NCI-H524 treated with DMSO at 0.1 percent for 48 hours (cell line): ENCODE measurements at regions not wholly inside any gene's neighbourhood (a gene's known extent, or its start where the extent isn't known, plus 50 kb on each side); places are given as distances from the start of the nearest gene placed in this dataset.

Experiments
- DNase-seq: peaks from one replicate; lab custom pipeline; 2025; lab: John Stamatoyannopoulos, UW

DNA sequence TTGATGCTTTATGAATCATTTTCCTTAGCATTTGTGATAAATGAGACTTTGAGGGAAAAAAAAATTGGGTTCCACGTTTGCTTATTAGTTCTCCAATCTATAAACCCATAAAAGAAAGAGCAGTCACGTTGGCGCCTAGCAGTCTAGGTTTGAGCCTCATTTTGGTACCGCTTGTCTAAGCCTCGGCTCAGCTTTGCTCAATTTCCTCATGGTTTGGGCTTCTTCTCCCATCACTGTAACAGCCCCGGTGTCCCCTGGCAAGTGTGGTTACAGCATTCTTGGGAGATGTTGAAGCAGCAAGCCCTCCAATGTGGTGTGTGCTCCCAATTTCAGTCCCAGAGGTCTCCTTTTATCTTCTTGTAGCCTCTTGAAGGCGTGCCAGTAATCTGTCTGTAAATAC, 578.4 kb downstream of the CDK5RAP2 start:
- DNase-seq, result no peak

DNA sequence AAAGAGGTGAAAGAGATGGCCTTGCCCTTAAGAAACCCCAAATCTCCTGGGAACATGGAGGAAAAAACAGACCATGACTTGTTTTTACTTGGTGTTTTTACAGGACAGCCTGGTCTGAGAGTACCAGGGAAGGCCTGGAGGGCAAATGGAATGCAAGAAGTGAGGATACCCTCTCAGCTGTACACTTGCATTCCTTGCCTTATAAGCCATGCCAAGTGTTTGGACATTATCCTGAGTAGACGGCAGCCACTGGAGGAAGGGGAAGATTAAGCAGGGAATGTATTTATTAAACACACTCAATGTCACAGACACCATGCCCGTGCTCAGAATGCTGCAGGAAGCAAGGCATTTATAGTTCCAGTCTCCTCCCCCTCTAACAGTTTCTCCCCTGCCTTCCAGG, 581.4 kb downstream of the CDK5RAP2 start:
- DNase-seq, result no peak

DNA sequence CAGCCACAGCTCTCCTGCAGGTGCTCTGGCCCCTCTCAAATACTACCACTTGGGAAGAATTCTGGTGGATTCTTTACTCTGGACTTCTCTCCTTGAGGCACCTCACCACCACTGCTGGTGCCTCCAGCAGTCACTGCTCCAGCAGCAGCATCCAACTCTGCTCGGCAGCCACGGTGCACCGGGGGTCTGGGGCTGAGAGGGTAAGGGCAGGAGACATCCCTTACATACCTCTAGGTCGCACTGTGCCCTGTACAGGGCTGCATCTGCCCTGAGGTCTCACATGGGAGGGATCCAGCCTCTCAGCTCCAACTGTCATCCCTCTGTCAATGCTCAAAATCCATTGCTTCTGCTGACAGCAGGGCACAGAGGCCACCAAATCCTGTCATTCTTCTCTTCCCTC, 588.2 kb downstream of the CDK5RAP2 start:
- DNase-seq, result no peak

DNA sequence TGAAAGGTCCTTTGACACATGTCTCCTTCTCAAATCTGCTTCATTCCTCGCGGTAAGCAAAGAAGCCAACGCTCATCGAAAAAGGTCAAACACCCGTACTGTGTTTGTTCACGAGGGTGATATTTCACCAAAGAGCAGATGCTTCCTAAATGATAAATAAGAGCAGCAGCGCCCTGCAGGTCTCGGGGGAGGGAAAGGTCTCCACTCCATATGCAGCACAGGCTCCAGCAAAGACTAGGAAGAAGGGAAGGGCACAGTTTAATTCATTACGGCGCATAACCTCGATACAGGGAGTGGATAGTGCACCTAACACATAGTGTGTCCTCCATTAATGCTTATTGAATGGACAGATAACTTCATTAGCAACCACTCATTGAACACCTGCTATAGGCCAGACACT, 593.3 kb downstream of the CDK5RAP2 start:
- no peak for DNase-seq

DNA sequence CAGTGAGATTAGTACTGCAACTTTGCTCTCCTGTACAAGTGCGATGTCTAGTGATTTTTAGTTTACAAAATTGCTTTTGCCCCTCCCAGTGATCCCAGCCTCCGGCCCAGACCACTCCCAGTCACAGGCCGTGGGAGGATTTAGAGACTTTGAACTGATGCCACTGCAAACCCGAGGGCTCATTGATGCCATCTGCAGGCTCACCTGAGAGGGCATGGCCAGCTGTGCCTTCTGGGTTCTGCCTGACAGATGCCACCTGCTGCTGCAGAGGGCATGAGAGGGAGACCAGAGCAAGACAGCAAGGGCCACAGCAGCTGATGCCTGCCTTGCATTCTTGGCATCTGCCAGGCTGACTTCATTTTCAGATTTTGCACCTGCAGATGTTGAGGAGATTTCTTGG, 593.8 kb downstream of the CDK5RAP2 start:
- DNase-seq, result no peak

DNA sequence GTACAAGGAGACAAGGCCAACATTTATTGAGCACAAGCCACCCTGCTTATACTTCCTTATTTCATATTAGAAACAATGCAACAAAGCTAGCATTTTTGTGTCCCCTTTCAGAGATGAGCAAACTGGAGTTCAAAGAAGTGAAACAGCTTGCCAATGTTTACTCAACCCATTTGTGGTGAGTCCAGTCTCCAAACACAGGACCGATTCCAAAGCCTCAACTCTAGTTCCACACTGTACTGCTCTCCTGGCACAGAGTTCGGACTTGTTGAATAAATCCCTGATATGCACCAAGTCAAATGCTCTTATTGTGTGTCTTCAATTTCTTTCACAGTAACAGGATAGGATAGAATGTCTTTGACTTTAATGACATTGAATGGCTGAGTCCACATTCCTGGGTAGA, 604.8 kb upstream of the BRINP1 start:
- DNase-seq, result no peak

DNA sequence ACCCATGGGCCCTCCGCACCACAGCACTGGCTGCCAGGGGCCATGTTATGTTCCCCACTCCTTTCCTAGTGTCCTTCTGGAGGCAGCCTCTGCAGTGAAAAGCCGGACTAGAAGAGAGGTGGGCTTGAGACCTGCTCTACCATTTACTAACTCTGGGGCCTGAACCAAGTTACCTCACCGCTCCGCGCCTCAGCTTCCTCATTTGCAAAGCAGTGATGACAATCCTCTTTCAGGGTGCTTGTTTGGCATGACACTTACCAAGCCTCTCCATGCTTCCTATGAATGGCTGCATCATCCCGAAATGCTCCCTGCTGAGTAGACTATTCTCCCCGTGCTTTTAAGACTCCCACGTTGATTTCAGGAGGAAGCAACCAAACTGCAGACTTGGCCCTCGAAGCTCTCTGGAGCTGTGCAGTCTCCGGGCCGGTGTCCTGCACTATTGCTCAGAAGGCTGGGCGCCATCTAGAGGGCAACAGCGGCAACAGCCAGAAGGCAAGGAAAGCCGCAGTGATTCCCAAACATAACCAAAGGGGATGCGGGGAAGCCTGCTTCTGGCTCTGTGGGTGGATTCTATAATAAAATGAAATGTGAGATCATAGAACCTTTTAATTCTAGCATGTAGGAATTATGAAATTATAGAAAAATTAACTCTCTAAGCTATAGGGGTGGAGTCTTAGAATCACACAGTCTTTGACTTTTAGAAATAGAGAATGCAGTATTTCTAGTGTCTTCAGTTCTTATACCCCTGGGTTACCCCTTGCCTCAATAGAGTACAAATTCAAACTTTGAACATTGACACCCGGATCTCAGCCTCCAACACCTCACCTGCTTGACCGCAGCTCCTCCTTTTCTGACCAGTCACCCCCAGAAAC, 599.8 kb upstream of the BRINP1 start:
- peak; percentile 17 for DNase-seq

DNA sequence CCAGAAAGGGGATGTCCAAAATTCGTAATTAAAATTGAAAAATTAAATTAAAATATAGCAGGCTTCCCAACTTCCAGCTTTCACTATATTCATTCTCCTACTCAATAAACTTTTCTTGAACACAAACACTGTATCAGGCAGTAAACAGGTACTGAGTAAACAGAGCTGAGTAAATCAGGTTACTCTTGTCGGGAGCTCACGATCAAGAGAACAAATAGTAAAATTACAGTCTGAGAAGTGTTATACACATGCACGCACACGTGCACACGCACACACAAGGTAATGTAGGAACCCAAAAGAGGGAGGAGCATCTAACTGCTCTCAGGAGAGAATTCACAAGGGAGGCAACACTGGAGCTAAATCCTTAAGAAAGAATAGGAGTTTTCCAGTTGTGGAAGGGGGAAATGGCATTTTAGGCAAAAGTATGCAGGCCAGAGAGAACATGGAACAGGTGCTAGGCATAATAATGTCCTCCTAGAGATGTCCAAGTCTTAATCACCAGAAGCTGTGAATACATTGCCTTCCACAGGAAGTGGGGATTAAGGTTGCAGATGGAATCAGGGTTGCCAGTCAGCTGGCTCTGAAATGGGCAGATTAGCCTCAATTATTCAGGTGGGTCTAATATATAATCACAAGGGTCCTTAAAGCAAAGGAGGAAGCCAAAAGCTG, 598.8 kb upstream of the BRINP1 start:
- DNase-seq, result peak; percentile 86

DNA sequence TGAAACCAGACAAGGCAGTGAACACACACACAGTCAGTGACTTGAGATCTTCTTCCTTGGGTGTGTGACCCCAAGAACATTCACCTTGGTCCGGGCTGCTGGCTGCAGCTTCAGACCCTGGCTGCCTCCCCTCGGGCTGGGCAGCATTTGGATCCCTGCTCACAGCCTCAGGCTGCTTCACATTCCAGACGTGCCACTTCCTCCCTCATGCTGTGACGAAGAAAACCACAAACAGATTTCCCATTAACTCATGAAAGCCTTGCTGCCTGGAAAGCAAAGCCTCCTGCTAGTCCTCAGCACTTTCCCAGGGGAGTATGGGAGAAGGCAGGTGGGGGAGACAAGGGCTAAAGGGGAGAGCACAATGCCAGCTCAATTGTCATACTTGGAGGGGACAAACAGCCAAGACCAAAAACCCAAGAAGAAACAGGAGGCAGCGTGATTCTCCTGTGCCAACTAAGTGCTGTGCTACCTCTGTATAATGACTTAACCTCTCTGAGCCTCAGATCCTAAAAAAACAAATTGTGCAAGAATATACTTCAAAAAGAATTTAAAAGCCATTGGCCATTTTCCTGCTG, 594.6 kb upstream of the BRINP1 start:
- no peak for DNase-seq

DNA sequence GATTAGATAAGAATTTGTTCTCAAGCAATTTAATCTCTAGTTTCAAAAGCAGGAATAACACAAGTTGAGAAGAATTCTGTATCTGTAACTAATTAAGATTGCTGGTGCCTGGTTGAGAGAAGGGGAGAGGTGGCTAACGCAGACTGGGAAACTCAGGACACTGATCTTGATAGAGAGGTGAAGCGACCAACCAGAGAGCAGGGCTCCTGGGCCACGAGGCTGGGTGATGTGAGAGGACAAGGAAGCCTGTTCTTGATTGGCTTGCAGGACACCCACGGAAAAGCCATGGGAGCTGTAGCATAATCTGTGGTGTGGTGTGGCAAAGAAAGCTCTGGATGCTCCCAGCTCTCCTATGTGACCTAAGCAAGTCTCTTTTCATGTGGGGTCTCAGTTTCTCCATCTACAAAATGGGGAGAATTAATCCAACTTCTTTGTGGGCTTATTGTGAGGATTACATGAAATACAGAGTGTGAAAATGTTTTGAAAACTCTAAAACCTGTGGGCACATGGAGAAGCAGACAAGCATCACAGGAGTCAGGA, 594.1 kb upstream of the BRINP1 start:
- DNase-seq, result no peak

DNA sequence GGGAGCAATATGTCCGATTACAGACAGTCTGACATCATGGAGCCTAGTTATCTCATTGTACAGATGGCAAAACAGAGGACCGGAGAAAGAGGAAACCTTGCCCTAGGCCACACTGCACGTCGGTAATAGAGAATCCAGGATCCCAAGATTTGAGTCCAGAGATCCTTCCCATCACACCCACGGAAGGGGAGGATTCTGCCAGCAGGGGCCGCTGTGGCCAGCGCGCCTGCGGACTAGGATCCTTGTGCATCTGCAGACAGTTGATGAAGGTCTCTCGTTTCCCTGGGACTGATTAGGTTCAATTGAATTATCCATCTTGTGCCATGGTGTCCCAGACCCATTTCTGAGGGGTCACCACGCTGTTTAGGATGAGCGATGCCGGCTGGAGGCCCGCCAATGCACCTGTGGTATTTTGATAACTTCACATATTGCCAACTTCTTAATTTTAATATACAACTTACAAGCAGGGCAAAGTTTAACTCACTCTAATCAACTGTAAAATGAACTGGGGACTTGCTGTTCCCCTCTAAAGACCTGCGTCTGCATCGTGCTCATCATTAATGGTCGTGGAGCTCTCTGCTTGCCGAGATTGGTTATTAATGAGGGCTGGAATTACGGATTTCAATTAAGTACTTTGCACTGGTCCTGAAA, 592.7 kb upstream of the BRINP1 start:
- DNase-seq, result no peak

DNA sequence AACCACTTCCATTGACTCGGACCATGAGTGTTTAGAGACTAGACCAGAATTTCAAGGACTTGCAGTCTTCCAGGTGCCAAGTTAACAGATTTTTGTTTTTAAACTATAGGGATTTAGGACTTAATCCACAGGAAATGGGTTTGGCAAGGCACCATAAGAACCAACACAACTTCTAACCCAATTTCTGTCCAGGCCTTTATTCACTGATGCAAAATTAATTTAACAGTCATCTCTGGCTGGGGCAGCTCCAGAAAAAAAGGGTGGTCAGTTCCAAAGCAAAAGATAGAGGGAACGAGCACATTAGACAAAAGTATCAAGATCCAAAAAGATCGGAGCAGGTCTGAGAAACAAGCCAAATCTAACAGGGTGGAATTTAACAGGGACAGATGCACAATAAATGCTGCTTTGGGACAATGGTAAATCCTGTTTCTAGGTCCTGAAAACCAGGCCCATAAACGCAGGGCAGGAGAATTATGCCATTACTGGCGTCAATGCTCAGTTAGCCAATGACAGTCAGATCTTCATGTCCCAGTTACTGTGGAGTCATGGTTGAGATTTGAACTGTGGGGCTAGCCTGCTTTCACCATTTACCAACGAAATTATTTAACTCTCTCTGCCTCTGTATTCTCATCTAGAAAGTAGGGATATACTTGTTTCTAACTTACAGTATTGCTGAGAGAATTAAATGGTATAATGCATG, 590.8 kb upstream of the BRINP1 start:
- DNase-seq, result no peak

DNA sequence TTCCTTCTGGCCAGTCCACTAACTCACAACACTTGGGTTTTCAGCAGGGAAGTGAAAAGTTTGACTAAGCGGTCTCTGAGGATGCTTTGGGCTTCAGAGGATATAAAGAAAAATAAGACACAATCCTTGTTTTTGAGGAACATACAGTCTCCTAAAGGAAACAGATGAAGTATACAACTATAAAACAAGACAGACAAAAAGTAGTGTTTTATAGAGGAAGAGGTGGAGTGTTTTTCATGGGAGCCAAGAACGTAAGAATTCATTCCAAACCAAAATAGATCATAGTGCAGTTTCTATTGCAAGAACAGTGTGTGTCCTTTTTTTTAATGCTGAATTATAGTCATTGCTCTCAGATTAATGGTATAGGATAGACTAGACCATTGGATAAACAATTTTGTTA, 586.9 kb upstream of the BRINP1 start:
- DNase-seq, result no peak

DNA sequence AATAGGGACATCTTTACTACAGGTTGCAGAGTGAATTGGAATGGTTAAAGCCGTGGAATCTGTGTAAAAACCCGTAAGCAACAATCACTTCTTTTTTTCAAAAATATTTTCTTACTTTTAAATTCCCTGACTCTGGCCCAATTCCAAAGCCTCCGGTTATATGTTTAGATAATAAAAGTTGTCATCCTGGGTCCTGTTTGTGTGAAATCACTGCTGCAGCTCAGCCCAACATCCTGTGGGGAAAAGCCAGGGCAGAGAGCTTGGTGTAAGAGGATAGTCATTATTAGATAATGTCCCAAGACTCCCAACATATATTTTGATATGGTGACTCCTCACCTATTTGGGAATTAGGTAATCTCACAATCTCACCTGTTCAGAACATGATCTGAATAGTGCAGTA, 586.0 kb upstream of the BRINP1 start:
- no peak for DNase-seq

DNA sequence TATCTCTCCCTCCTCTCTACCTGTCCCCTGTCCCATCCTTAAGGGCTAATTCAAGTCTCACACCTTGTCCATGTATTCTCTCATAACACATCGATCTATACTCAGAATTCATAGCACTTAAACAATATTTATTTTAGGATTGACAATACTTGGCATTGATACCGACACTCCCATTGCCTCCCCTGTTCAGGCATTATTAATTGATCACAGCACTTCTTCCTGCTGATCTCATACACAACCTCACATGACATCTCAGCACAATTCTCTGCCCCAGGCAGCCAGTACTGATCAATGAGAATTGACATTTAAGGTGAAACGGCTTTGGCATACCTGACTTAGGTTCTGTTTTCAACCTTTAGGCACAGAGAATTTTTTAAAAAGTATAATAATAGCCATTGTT, 582.4 kb upstream of the BRINP1 start:
- DNase-seq, result no peak

DNA sequence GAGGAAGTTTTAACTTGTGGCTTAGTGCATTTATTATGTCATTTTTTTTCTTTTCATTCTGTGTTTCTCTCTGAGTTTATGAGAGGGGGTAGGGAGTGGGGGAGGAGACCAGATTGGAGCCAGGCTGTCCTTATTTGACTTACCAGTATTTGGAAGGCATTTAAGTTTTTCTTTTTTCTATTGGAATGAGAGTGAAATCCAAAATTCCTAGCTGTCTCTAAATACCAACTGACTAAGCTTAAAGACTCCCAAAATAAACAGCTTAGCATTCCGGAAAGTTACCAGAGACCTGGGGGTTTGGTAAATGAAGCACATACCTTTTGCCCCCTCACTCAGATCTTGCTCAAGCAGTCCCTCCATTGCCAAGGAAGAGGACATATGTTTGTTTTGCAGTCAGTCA, 581.9 kb upstream of the BRINP1 start:
- no peak for DNase-seq

DNA sequence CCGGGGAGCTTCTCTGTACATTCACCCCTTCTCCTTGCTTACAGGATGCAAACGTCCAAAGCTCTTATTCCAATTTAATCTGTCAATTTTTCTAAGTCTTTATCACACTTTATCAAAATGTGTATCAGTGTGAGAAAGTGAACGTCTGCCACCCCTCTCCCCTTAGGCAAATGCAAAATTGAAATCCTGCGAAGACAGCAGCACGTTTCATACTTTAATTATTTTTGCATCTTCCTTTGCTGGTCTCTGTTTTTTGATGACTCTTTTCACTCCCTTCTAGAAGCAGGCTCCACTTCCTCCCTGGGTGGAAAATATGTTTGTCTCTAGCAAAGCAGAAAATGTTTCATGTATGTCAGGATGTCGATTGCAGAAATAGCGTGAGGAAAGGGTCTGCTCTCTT, 576.5 kb upstream of the BRINP1 start:
- no peak for DNase-seq

DNA sequence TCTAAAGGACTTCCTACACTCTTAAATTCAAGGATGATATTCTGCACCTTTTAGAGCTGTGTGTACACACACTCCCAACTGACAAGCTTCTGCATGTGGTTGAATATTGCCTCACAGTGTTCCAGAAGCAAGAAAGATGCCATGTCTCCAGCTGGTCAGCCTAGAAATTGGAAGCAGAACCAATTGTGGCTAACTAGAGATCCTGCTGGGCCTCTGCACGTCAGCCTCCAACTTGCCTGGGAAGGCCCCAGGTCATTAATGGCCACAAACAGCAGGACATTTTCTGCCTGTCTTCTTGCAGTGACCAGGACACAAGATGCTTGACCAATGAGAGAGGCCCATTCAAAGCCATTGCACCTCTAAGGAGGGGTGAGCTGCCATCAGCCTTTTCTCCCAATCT, 571.9 kb upstream of the BRINP1 start:
- DNase-seq, result no peak

DNA sequence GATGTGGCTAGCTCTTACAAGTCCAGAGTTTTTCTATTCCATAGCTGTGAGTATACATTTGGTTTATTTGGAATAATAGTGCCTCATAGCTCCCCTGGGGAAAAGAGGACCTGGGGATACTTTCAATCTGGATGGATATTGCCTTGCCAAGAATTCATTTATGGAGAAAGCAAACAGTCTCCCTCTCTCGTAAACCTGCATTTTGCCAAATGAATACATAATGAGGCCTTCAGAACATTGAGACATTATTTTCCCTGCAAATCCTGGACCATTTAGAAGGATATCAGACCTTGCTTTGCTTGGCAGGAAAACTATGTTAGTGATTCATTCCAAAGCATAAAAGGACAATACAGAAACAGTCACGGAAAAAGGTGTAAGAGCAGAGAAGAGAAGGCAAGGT, 569.6 kb upstream of the BRINP1 start:
- no peak for DNase-seq

DNA sequence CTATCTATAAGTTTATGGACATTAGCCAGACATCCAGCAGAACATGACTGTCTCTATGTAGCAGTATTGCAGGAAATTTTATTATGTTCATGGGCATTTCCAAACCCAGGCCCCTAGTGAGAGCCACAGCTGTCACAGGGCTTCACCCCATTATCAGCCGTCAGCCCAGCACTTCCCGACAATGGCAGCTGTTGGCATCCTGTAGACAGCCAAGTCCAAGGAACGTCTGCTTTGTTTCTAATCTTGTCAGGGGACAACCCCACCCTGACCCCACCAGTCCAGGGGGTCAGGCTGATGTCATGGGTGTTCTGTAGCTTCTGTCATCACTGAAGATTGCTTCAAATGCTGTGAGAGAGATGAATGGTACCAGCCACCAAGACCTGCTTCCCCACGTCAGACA, 565.3 kb upstream of the BRINP1 start:
- no peak for DNase-seq

DNA sequence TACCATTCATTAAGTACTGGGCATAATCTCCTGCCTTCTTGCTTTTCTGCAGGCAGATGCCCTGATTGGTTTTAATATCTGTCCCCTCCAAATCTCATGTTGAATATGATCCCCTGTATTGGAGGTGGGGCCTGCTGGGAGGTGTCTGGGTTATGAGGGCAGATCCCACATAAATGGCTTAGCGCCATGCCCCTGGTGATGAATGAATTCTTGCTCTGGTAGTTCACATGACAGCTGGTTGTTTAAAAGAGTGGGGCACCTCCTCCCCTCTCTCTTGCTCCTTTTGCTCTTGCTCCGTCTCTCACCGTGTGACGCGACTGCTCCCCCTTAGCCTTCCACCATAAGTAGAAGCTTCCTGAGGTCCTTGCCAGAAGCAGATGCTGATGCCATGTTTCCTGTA, 564.0 kb upstream of the BRINP1 start:
- DNase-seq, result peak; percentile 73

DNA sequence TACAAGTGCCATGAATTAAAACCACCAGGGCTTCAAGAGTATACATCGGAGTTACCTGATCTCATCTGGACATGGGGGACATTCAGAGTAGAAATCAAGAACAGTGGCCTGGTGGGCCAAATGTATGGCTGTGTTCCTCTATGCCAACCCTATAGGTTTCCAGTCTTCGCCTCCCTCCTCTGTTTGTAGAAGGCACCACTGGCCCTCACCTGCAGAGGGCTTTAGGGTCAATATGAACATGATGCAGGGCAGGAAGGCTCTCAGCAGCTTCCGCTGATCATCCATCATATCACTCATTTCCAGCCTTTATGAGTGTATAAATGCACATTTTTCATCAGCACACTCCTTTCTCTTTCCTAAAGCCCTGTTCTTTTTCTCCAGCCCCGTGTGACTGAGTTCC, 555.5 kb upstream of the BRINP1 start:
- DNase-seq, result no peak
